H9 (cell line): ENCODE measurements at regions not wholly inside any gene's neighbourhood (a gene's known extent, or its start where the extent isn't known, plus 50 kb on each side); places are given as distances from the start of the nearest gene placed in this dataset.

Experiments
- DNase-seq: peaks from one replicate; pipeline ENCODE4 v3.0.0-alpha.2; 2017
- H2AFZ ChIP-seq: one replicate; pipeline ENCODE4 v1.6.1; 2013; ENCODE audit warnings: mild to moderate bottlenecking, low read length, control low read depth, moderate library complexity
- H2AK5ac ChIP-seq: 2 replicates; pipeline ENCODE4 v1.6.1; 2013; ENCODE audit warnings: low read length, control low read depth, mixed read lengths; ENCODE audit not compliant: insufficient read length
- H2BK120ac ChIP-seq: one replicate; pipeline ENCODE4 v1.6.1; 2013; ENCODE audit warnings: low read depth, mild to moderate bottlenecking, low read length, control low read depth, inconsistent platforms; ENCODE audit not compliant: poor library complexity, severe bottlenecking
- H2BK12ac ChIP-seq: 2 replicates; pipeline ENCODE4 v1.6.1; 2013; ENCODE audit warnings: low read length, control low read depth, mixed read lengths, low read depth; ENCODE audit not compliant: insufficient read length
- H2BK15ac ChIP-seq: 2 replicates; pipeline ENCODE4 v1.6.1; 2013; ENCODE audit warnings: low read depth, low read length, control low read depth
- H2BK20ac ChIP-seq: one replicate; pipeline ENCODE4 v1.6.1; 2013; ENCODE audit warnings: low read depth, mild to moderate bottlenecking, low read length, control low read depth, inconsistent platforms; ENCODE audit not compliant: poor library complexity, severe bottlenecking
- H2BK5ac ChIP-seq: 2 replicates; pipeline ENCODE4 v1.6.1; 2013; ENCODE audit warnings: low read length, control low read depth, mixed read lengths; ENCODE audit not compliant: insufficient read length
- H3K14ac ChIP-seq: 2 replicates; pipeline ENCODE4 v1.6.1; 2013; ENCODE audit warnings: low read length, control low read depth; ENCODE audit not compliant: insufficient read depth
- H3K18ac ChIP-seq: 2 replicates; pipeline ENCODE4 v1.6.1; 2013; ENCODE audit warnings: low read depth, mild to moderate bottlenecking, mixed read lengths, low read length, control low read depth; ENCODE audit not compliant: insufficient read length
- H3K23ac ChIP-seq: 2 replicates; pipeline ENCODE4 v1.6.1; 2013; ENCODE audit warnings: low read length, control low read depth, mixed read lengths, low read depth; ENCODE audit not compliant: insufficient read length
- H3K23me2 ChIP-seq: 2 replicates; pipeline ENCODE4 v1.6.1; 2013; ENCODE audit warnings: low read depth, mild to moderate bottlenecking, mixed read lengths, low read length, control low read depth; ENCODE audit not compliant: insufficient read length, poor library complexity, severe bottlenecking
- H3K27ac ChIP-seq: 2 replicates; pipeline ENCODE4 v1.5.1; 2013; ENCODE audit warnings: low read length, control low read depth, mixed read lengths, low read depth; ENCODE audit not compliant: insufficient read length
- H3K27me3 ChIP-seq: 2 replicates; pipeline ENCODE4 v1.6.1; 2013; ENCODE audit warnings: low read length, control low read depth, inconsistent platforms; ENCODE audit not compliant: insufficient read depth
- H3K4ac ChIP-seq: 2 replicates; pipeline ENCODE4 v1.6.1; 2013; ENCODE audit warnings: low read depth, mild to moderate bottlenecking, control low read depth, inconsistent platforms, low read length, moderate library complexity
- H3K4me1 ChIP-seq: 2 replicates; pipeline ENCODE4 v1.6.1; 2013; ENCODE audit warnings: low read length, control low read depth, inconsistent platforms; ENCODE audit not compliant: insufficient read depth
- H3K4me2 ChIP-seq: 2 replicates; pipeline ENCODE4 v1.6.1; 2013; ENCODE audit warnings: low read length, control low read depth, mixed read lengths; ENCODE audit not compliant: insufficient read length, insufficient read depth
- H3K56ac ChIP-seq: 2 replicates; pipeline ENCODE4 v1.6.1; 2013; ENCODE audit warnings: low read depth, mild to moderate bottlenecking, mixed read lengths, low read length, control low read depth; ENCODE audit not compliant: insufficient read length
- H3K79me1 ChIP-seq: 2 replicates; pipeline ENCODE4 v1.6.1; 2013; ENCODE audit warnings: low read depth, mild to moderate bottlenecking, moderate library complexity, low read length, control low read depth, inconsistent platforms; ENCODE audit not compliant: insufficient read depth, poor library complexity, severe bottlenecking
- H3K79me2 ChIP-seq: 2 replicates; pipeline ENCODE4 v1.6.1; 2013; ENCODE audit warnings: low read length, control low read depth, inconsistent platforms; ENCODE audit not compliant: insufficient read depth
- H3K9ac ChIP-seq: 2 replicates; pipeline ENCODE4 v1.6.1; 2013; ENCODE audit warnings: low read length, control low read depth, mixed read lengths; ENCODE audit not compliant: insufficient read length; ENCODE audit errors: extremely low read depth
- H3K9me3 ChIP-seq: one replicate; pipeline ENCODE4 v1.6.1; 2013; ENCODE audit warnings: low read depth, low read length, inconsistent platforms; ENCODE audit not compliant: control insufficient read depth
- H3T11ph ChIP-seq: one replicate; pipeline ENCODE4 v1.6.1; 2013; ENCODE audit warnings: mild to moderate bottlenecking, low read length, control low read depth, inconsistent platforms
- H4K20me1 ChIP-seq: one replicate; pipeline ENCODE4 v1.6.1; 2013; ENCODE audit not compliant: control insufficient read depth, insufficient read length, insufficient read depth
- H4K5ac ChIP-seq: 2 replicates; pipeline ENCODE4 v1.6.1; 2013; ENCODE audit warnings: low read depth, mild to moderate bottlenecking, mixed read lengths, low read length, control low read depth; ENCODE audit not compliant: insufficient read length
- H4K8ac ChIP-seq: replicated peaks from 2 replicates; pipeline ENCODE4 v1.6.1; 2013; ENCODE audit warnings: low read length, control low read depth, mixed read lengths, low read depth; ENCODE audit not compliant: insufficient read length
- H4K91ac ChIP-seq: 2 replicates; pipeline ENCODE4 v1.6.1; 2013; ENCODE audit warnings: low read depth, mild to moderate bottlenecking, moderate library complexity, mixed read lengths, low read length, control low read depth; ENCODE audit not compliant: insufficient read length
- H3K27ac Mint-ChIP-seq, 3 experiments: 2 replicates in 2 of 3; 3 replicates in 1 of 3; pipeline ENCODE4 v1.8.0; 2020 to 2021; ENCODE audit warnings: mixed read lengths in 3 of 3, mild to moderate bottlenecking in 1 of 3, moderate library complexity in 1 of 3
- H3K27me3 Mint-ChIP-seq: 2 replicates; pipeline ENCODE4 v1.8.0; 2021; ENCODE audit warnings: low read depth, mild to moderate bottlenecking, moderate library complexity, mixed read lengths
- H3K36me3 Mint-ChIP-seq, 3 experiments: 2 replicates in 2 of 3; 3 replicates in 1 of 3; pipeline ENCODE4 v1.8.0; 2020 to 2021; ENCODE audit warnings: low read depth in 3 of 3, mixed read lengths in 3 of 3; ENCODE audit not compliant: insufficient read depth in 1 of 3
- H3K4me1 Mint-ChIP-seq, 2 experiments: 2 replicates each; pipeline ENCODE4 v1.8.0; 2020; ENCODE audit warnings: mixed read lengths in 2 of 2
- H3K4me3 Mint-ChIP-seq, 2 experiments: 2 replicates in 1 of 2; 3 replicates in 1 of 2; pipeline ENCODE4 v1.8.0; 2020 to 2021; ENCODE audit warnings: mild to moderate bottlenecking in 2 of 2, mixed read lengths in 2 of 2, moderate library complexity in 1 of 2
- H3K9me3 Mint-ChIP-seq, 2 experiments: 2 replicates in 1 of 2; 3 replicates in 1 of 2; pipeline ENCODE4 v1.8.0; 2020; ENCODE audit warnings: mild to moderate bottlenecking in 2 of 2, mixed read lengths in 2 of 2, moderate library complexity in 1 of 2
- CTCF ChIP-seq: fragments of 200-600 bp; sonication (generic); conservative IDR thresholded peaks from 3 replicates; pipeline ENCODE4 v1.8.0; 2021; ENCODE audit warnings: antibody characterized with exemption, mild to moderate bottlenecking
- WGBS: extraction: QIAGEN DNeasy Blood & Tissue Kit; methylation state at CpG from one replicate; pipeline ENCODE4 v1.1.7; 2013; ENCODE audit warnings: missing lambda C conversion rate, low lambda C conversion rate, mixed read lengths; ENCODE audit not compliant: insufficient read length; ENCODE audit errors: extremely low coverage; 5-methylcytosine and 5-hydroxymethylcytosine counted together

GRCh38 chr1:98078596-98078995, 157.8 kb upstream of the DPYD start:
- no peak overlapping the region for H4K91ac ChIP-seq
- no peak overlapping the region for H3K4me2 ChIP-seq
- no peak overlapping the region for H2AFZ ChIP-seq
- no peaks in the 10 kb centered on the region for H3K79me2 ChIP-seq
- Mint-ChIP-seq H3K27ac (no peak overlapping the region), H3K36me3 (no peaks in the 10 kb centered on the region), H3K27me3 (no peaks in the 10 kb centered on the region), H3K4me3 (no peak overlapping the region), H3K4me1 (peaks cover 7% of the 10 kb centered on the region in 2 experiments), H3K9me3 (no peaks in the 10 kb centered on the region)
- no peak overlapping the region for H3K14ac ChIP-seq
- no peak overlapping the region for H3K18ac ChIP-seq
- no peak overlapping the region for H4K5ac ChIP-seq
- no peak overlapping the region for H2BK5ac ChIP-seq
- TF ChIP-seq CTCF, result no peak
- no peaks in the 10 kb centered on the region for H3K27me3 ChIP-seq
- no peak overlapping the region for H3K56ac ChIP-seq
- H3K23ac ChIP-seq, result no peak overlapping the region
- H3K27ac ChIP-seq, result no peak overlapping the region
- H4K20me1 ChIP-seq, result no peaks in the 10 kb centered on the region
- no peak overlapping the region for H2BK12ac ChIP-seq
- H3K79me1 ChIP-seq, result no peaks in the 10 kb centered on the region
- no peak overlapping the region for H2BK120ac ChIP-seq
- H3K9ac ChIP-seq, result no peak overlapping the region
- H2AK5ac ChIP-seq, result no peak overlapping the region
- DNase-seq, result no peak
- H3K4me1 ChIP-seq, result no peaks in the 10 kb centered on the region; the same call in 1 of the 2 replicates
- no peaks in the 10 kb centered on the region for H3K23me2 ChIP-seq
- no peak overlapping the region for H4K8ac ChIP-seq
- H2BK15ac ChIP-seq, result no peak overlapping the region
- no peak overlapping the region for H3K4ac ChIP-seq
- H2BK20ac ChIP-seq, result no peak overlapping the region
- H3T11ph ChIP-seq, result no peak overlapping the region
- no CpG with 5 or more reads among the region's 2 CpGs for WGBS
- no peaks in the 10 kb centered on the region for H3K9me3 ChIP-seq
